ENCODE measurements at regions not wholly inside any gene's neighbourhood (a gene's known extent, or its start where the extent isn't known, plus 50 kb on each side); places are given as distances from the start of the nearest gene placed in this dataset.

- TF ChIP-seq FOXJ3 (CRISPR knock-in tag; IDR thresholded peaks at IDR 0.05) (no peak), ARID2 (IDR thresholded peaks at IDR 0.05) (no peak), CBFB (CRISPR knock-in tag; IDR thresholded peaks at IDR 0.05) (no peak), IRF2 (CRISPR knock-in tag; IDR thresholded peaks at IDR 0.05) (no peak), CHCHD3 (CRISPR knock-in tag; IDR thresholded peaks at IDR 0.05) (no peak), HBP1 (CRISPR knock-in tag; IDR thresholded peaks at IDR 0.05) (no peak), SMAD3 (CRISPR knock-in tag; conservative IDR thresholded peaks at IDR 0.05) (no peak), NONO (IDR thresholded peaks at IDR 0.05; ENCODE audit: low read depth in 2 of 2, low read length in 1 of 2) (no peak), ZBTB17 (CRISPR knock-in tag; IDR thresholded peaks at IDR 0.05) (peak; percentile 93), ESRRA (IDR thresholded peaks at IDR 0.05; ENCODE audit: borderline replicate concordance, low read depth) (0 out of 2 replicates have a peak, but pooled peaks have one; percentile 16), IFI16 (CRISPR knock-in tag; IDR thresholded peaks at IDR 0.05) (no peak), RBM15 (IDR thresholded peaks at IDR 0.05; ENCODE audit: insufficient read depth, low read length) (no peak), DPF2 (IDR thresholded peaks at IDR 0.05) (no peak), MXD1 (CRISPR knock-in tag; IDR thresholded peaks at IDR 0.05; ENCODE audit: borderline replicate concordance, poor library complexity, severe bottlenecking) (no peak)
- TF ChIP-seq, protein P1, sequence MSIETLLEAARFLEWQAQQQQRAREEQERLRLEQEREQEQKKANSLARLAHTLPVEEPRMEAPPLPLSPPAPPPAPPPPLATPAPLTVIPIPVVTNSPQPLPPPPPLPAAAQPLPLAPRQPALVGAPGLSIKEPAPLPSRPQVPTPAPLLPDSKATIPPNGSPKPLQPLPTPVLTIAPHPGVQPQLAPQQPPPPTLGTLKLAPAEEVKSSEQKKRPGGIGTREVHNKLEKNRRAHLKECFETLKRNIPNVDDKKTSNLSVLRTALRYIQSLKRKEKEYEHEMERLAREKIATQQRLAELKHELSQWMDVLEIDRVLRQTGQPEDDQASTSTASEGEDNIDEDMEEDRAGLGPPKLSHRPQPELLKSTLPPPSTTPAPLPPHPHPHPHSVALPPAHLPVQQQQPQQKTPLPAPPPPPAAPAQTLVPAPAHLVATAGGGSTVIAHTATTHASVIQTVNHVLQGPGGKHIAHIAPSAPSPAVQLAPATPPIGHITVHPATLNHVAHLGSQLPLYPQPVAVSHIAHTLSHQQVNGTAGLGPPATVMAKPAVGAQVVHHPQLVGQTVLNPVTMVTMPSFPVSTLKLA (conservative IDR thresholded peaks at IDR 0.05): no peak
- TF ChIP-seq, protein P2, sequence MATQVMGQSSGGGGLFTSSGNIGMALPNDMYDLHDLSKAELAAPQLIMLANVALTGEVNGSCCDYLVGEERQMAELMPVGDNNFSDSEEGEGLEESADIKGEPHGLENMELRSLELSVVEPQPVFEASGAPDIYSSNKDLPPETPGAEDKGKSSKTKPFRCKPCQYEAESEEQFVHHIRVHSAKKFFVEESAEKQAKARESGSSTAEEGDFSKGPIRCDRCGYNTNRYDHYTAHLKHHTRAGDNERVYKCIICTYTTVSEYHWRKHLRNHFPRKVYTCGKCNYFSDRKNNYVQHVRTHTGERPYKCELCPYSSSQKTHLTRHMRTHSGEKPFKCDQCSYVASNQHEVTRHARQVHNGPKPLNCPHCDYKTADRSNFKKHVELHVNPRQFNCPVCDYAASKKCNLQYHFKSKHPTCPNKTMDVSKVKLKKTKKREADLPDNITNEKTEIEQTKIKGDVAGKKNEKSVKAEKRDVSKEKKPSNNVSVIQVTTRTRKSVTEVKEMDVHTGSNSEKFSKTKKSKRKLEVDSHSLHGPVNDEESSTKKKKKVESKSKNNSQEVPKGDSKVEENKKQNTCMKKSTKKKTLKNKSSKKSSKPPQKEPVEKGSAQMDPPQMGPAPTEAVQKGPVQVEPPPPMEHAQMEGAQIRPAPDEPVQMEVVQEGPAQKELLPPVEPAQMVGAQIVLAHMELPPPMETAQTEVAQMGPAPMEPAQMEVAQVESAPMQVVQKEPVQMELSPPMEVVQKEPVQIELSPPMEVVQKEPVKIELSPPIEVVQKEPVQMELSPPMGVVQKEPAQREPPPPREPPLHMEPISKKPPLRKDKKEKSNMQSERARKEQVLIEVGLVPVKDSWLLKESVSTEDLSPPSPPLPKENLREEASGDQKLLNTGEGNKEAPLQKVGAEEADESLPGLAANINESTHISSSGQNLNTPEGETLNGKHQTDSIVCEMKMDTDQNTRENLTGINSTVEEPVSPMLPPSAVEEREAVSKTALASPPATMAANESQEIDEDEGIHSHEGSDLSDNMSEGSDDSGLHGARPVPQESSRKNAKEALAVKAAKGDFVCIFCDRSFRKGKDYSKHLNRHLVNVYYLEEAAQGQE (IDR thresholded peaks at IDR 0.05; ENCODE audit: borderline replicate concordance): peak; percentile 63; the same call in 1 of the 2 replicates
- TF ChIP-seq, protein P2 (CRISPR knock-in tag; IDR thresholded peaks at IDR 0.05; ENCODE audit: low read depth): no peak
Measured at GRCh38 chr15:66955001-66955516, 110.3 kb upstream of the SMAD3 start (continued).
